Activated CD4-positive, alpha-beta T cell treated with anti-CD3 and anti-CD28 coated beads for 1 hour (primary cell): ENCODE measurements at regions not wholly inside any gene's neighbourhood (a gene's known extent, or its start where the extent isn't known, plus 50 kb on each side); places are given as distances from the start of the nearest gene placed in this dataset.

Source experiments
- DNase-seq: peaks from one replicate; pipeline ENCODE4 v3.0.0-alpha.2; 2020

DNA sequence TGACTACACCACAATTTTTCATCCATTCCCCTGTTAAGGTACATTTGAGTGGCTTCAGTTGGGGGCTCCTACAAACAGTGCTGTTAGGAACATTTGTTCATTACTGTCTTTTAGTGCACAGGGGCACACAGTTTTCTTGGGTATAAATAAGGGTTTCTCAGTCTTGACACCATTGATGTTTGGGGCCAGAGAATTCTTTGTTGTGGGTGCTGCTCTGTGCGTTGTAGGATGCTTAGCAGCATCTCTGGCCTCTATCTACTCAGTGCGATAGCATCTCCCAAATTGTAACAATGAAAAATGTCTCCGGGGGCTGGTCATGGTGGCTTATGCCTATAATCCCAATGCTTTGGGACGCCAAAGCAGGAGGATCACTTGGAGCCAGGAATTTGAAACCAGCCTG lies 153.0 kb upstream of the MYL2 start:
- no peak for DNase-seq

DNA sequence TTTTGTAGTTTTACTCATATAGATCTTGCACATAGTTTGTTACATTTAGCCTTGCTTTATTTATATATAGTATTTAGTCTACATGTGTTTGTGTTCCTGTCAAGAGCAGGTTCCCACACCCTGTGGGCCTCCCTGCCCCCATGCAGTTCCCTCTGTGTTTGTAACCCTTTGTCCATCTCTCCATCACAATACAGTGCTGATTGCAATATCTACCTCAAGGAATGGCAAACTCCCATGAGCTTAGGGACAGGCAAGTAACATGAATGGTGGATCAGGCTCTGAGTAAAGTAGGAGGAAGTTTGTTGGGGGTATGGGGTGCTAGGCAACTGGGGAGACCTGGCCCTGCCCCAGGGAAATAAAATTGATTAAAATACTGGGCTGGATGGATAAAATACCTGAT lies 151.9 kb upstream of the MYL2 start:
- no peak for DNase-seq

DNA sequence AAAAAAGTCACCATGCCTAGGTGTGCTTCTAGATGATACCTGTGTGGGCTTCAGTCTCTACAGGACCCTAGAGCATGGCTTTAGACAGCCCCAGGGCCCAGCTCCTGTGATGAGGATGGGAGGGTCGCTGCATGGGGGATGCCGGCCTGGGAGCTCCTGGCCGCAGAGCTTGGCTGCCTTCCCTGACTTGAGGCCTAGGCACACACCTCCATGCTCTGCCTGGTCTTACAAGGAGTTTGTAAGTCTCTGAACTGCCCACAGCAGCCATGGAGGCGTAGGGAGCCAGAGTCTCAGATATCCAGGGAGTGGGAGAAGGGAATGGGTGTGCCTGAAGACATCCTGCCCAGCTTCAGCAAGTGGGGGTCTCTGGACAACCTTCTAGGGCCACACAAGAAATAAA lies 149.5 kb upstream of the MYL2 start:
- DNase-seq = no peak

- no peak for DNase-seq
These were observed 147.9 kb upstream of the MYL2 start for GRCh38 chr12:111068290-111068689.

- DNase-seq = no peak
These were observed 147.1 kb upstream of the MYL2 start for GRCh38 chr12:111067498-111067897.

DNA sequence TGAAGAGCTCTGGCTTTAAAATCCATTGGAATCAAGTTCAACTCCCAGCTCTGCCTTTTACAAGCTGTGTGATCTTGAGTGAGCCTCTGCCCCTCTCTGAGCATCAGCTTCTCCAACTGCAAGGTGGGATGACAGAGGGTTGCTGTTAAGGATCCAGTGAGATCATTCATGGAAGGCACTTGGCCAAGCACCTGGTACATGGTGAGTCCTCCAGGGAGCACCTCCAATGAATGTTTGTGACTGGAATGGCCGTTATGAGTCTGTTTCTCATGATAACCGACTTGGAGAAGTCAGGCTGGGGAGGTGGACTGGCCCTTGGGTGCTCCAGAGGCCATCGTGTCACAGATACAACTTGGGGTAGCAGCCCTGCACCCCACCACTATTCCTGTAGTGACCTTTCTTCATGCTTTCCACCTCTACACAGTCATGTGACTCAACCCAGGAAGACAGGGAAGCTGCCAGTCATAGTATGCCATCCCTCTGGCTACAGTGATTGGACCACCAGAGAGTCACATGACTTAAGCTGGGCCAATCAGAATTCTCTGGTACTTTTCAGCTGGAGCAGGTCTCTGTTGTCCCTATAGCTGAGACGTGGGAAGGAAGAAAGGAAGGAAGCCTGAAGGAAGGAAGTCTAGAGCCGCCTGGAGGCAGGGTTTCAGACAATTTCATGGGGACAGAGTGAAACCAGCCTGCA lies 146.5 kb upstream of the MYL2 start:
- DNase-seq = no peak

GRCh38 chr12:111064982-111065381 lies 144.6 kb upstream of the MYL2 start:
- DNase-seq = no peak

- DNase-seq = no peak
These were observed 143.8 kb upstream of the MYL2 start for GRCh38 chr12:111064154-111064553.

DNA sequence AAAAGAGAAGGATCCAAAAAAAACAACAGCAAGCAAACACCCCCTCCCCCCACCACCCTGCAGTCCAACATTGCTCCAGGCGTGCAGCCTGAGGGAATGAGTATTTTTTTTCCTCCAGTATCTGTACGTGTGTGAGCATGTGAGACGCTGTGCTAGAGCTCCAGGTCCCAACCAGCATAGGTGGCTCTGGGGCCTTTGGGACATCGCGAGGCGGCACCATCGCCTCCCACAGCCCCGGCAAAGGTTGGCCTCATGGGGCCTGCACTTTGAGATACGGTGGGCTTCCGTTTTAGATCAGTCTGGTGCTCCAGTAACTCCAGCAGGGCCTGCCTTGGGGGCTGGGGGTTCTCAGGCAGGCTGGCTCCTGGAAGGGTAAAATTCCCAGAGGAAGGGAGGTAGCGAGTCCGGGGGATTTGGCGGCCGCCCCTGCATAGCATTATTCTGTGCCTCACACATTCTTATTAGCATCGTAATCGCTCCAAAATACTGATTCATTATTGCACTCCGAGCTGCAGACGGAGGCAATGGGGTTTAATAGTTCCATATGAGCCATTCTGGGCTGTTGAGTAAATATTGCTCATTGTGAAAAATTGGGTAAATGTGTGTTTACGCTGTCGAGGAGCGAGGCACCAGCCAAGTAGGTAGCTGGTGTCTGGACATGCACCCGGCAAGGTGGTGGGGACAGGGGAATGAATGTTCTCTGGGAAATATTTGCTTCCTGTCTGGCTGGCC lies 143.1 kb upstream of the MYL2 start:
- no peak for DNase-seq

DNA sequence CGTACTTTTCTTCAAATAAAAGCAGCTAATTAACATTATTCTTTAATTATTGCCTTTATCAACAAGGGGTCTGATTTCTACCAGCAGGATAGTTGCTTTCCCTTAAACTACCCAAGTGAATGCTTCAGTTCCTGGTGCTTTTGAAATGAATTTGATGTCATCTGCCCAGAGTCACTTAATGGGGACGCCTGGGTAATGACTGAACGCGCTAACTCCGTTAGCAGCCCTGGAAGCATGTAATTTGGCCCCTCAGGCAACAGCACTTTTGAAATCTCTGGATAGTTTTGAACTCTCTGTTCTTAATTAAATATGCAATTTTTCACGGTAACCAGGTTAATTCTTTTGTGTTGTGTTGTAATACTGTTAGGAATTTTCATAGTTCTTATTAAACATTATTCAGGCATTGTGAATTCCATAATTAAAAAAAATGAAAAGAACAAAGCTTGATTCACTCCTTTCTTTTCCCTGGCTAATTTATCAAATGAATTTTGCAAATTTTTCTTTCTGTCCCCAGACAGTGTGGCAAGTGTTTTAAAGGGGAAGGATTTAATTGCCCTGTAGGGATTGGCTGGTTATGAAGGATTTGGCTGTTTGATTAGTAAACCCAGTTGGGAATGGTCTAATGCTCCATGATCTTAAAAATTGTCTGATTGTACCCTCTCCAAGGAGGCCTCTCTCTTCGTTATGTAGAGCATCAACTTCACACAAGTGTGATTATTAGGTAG lies 137.5 kb upstream of the MYL2 start:
- DNase-seq = no peak

DNA sequence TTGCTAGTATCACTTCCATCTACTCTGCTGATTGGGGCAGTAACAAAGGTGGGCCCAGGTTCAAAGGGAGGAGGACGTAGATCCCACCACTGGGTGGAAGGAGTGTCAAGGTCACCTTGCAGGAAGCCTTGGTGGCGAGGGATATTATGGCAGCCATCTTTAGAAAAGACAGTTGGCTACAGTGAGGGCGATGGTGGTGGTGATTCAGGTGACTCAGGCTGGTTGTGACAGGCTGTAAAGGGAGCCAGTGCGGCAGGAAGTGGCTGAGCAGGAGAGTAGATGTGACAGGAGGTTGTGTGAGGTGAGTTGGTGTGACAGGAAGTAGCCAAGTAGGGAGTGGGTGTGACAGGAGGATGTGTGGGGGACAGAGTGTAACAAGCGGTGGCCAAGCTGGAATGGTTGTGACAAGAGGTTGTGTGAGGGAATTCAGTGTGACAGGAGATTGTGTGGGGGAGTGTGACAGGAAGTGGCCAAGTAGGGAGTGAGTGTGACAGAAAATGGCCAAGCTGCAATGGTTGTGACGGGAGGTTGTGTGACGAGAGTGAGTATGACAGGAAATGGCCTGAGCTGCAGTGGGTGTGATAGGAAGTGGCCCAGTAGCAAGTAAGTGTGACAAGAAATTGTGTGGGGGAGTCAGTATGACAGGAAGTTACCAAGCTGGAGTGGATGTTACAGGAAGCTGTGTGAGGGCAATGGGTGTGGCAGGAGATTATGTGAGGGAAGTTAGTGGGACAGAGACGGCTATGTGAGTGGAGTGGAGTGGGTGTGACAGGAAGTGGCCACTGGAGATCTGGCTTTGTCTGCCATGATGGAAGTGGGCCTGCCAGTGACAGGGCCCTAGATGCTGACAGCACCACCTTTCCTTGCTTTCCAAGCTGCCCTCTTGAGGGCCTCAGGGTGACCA lies 136.5 kb upstream of the MYL2 start:
- peak; percentile 29 for DNase-seq

- DNase-seq = no peak
These were observed 135.0 kb upstream of the MYL2 start for GRCh38 chr12:111055181-111055880.

GRCh38 chr12:111048991-111049390 lies 128.6 kb upstream of the MYL2 start:
- DNase-seq = no peak

DNA sequence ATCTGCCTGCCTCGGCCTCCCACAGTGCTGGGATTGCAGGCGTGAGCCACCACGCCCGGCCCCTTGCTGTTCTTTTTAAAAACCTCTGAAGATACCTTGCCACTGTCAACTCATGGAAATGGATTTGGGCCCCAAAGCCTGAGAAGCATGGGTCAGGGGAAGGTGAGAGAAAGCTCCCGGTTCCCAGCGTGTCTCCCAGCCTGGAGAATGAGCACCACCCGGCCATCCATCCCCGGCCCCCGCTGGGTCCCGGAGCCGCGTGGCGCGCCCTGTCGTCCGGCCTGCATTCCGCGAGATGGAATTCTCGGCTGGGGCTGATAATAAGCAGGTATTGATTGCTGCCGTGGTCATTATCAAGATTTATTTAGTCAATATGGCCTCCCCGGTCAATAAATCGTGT lies 126.5 kb upstream of the MYL2 start:
- no peak for DNase-seq

DNA sequence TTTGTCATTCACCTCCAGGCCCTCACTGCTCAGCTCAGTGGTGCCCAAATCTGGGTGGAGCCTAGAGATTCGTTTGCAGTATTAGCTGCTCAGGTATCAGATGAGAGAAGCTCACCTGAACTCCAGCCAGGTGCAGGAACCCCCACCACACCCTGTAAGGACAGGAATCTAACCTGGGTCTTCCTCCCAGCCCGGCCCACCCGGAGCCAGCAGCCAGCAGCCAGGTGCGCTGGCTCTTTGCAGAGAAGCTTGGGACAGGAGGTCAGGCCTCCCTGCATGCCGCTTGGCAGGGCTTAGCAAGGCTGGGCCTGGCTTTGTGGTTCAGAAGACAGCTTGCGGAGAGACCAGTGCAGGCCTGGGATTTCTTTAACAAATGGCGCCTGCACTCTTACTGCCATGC lies 125.6 kb upstream of the MYL2 start:
- DNase-seq = no peak

DNA sequence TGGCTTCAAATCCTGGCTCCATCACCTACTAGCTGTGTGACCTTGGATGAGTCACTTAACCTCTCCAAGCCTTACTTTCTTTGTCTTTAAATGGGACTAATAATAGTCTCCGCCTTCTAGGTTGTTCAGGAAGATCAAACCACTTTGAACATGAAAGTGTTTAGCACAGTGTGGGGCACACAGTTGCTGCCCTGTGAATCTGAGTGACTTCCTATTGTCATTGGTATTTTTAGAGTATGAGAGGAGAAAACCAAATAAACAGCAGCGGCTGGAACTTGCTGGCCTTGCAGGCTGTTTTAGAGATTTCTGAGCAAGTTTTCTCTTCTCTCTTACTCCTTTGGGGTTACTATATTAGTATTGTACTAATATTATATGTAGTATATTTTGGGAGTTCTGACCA lies 120.7 kb upstream of the MYL2 start:
- no peak for DNase-seq

DNA sequence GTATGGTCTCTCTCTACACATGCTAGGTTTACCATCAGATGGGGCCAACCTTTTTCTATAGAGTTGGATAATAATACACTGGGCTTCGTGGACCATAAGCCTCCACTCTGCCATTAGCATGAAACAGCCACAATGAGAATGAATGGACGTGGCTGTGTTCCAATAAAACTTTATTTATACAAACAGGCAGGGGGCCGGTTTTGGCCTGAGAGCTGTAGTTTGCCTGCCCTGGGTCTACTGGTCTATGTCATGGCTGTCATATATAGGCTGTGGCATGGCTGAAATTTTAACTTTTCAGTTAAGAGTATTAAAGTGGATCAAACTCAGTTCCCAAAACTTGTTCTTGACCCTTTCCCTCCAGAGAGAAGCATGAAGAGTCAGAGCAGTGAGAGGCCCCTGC lies 120.3 kb upstream of the MYL2 start:
- no peak for DNase-seq

DNA sequence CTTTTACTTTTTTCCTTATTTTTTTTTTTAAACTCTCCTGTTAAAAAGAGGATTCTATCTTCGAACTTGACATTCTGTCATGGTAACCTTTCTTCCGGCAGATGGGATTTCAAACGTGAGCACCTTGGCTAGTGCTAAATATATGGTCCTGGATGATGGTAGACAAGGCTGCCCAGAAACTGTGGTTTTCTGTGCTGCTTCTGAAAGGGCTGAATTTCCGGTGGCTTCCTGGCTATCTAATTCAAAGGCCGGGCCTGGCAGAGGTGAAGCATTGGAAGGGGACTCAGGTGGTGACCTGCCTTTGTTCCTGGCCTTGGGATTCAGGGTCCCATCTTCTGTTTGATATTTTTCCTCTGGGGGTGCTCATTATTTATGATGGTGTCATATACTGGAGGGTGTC lies 118.6 kb upstream of the MYL2 start:
- no peak for DNase-seq

DNA sequence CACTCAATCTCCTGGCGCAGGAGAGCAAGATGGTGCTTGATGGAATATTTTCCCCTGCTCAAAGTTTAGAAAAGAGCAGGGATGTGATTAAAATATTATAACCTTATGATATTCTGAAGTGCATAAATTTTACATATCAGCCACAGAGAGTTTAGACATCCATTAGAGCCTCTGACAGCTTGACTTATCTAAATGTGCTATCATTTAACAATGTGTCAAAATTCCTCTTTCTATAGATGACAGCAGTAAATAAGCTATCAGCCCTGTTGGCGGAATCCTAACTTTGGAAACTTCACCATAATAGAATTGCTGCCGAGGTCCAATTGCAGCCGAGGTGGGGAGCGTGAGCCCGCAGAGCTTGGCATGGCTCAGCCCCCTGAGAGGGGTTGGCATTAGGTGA lies 117.7 kb upstream of the MYL2 start:
- DNase-seq = no peak

- no peak for DNase-seq
These were observed 116.7 kb upstream of the MYL2 start for GRCh38 chr12:111037047-111037446.

DNA sequence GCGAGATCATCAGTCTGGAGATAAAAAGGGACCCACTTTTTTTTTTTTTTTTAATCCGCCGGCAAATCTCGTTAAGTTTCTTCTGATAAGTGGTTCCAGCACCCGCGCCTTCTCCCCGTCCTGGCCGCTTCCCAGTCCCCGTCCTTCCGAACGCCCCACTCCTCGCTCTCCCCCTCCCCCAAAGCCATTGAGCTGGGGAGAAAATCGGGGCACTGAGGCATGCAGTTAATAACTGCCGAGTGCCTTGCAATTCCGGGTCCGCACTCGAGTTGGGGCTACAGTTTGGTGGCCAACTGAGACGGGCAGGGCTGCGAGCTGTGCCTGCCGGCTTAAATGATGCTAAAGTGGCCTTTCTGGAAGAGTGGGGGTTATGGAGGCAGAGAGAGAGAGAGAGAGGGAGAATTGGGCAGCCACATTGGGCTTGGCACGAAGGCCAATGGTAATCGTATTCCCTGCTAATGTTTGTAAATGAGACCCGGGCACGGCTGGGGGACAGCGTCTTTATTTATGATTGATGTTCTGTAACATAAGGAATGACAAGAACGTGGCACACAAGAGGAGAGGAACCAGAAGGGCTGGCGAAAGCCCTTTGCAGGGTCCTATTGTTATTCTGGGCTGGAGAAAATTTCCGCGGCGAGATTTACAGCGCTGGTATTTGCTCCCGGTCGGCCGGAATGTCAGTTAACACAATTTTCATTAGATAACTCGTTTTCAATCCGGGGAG lies 115.4 kb upstream of the MYL2 start:
- DNase-seq = no peak
